Activated CD4-positive, alpha-beta T cell treated with anti-CD3 and anti-CD28 coated beads for 36 hours (primary cell): ENCODE measurements at regions not wholly inside any gene's neighbourhood (a gene's known extent, or its start where the extent isn't known, plus 50 kb on each side); places are given as distances from the start of the nearest gene placed in this dataset.

Experiments
- ATAC-seq: fragments of 200-7000 bp; cut with Tn5 transposase; one replicate; pipeline ENCODE4 v1.10.0; 2021; ENCODE audit warnings: mild to moderate bottlenecking, moderate library complexity
- CTCF ChIA-PET: fragments of 350-600 bp; sonication (Branson Sonifier 250); formaldehyde crosslinking; loops from one replicate; lab custom pipeline; 2021; ENCODE audit warnings: antibody characterized with exemption; lab: Charles Lee
- POLR2A ChIA-PET: fragments of 350-600 bp; sonication (Branson Sonifier 250); formaldehyde crosslinking; loops from one replicate; lab custom pipeline; 2021; ENCODE audit warnings: antibody characterized with exemption, inconsistent platforms; lab: Charles Lee
- DNase-seq: peaks from one replicate; pipeline ENCODE4 v3.0.0-alpha.2; 2020
- H3K27ac Mint-ChIP-seq: one replicate; pipeline ENCODE4 v1.8.0; 2021; ENCODE audit warnings: mixed read lengths
- H3K27me3 Mint-ChIP-seq: one replicate; pipeline ENCODE4 v1.8.0; 2021; ENCODE audit warnings: mixed read lengths
- H3K36me3 Mint-ChIP-seq: one replicate; pipeline ENCODE4 v1.8.0; 2021; ENCODE audit warnings: low read depth, mixed read lengths
- H3K4me1 Mint-ChIP-seq: one replicate; pipeline ENCODE4 v1.8.0; 2021; ENCODE audit warnings: mixed read lengths
- H3K4me3 Mint-ChIP-seq: one replicate; pipeline ENCODE4 v1.8.0; 2021; ENCODE audit warnings: mild to moderate bottlenecking, moderate library complexity, mixed read lengths
- H3K9me3 Mint-ChIP-seq: one replicate; pipeline ENCODE4 v1.8.0; 2021; ENCODE audit warnings: low read depth, mixed read lengths
- intact Hi-C, 2 experiments: fragments of 100-400 bp; cut with DNase I in 1 of 2; cut with micrococcal nuclease in 1 of 2; formaldehyde crosslinking; loops; one replicate each; pipeline versions ENCODE4 v1.14.2 to v1.15.1; 2022 to 2024; cut with DNase I, micrococcal nuclease

DNA sequence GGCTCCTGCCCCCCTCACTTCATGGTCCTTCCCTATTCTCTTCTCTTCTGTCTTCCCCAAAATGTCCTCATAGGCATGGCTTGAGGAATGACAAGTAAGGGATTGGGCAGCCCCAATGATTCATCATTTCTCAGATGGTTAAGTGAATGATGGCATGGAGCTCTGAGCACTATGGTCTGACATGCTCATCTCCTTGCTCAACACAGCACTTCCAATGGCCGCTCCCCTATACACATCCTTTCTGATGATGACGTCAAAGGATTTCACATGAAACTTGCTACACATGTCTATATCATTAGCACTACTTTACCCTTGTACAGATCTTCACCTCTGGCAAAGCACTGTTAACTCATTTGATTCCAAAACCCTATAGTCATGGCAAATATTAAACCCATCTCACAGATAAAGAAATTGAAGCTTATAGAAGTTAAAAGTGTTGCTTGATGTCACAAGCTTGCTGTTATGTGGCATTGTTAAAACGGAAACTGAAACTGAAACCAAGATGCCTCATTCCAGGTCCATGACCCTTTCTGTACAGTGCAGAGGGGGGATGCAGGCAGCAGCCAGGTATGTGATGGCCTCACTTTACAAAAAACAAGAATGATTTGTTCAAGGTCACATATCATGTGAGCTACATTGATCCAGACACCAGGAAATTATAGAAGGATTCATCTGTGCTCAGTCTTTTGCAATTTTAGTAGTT is 90.0 kb upstream of the PLXNA4 start:
- ChIA-PET POLR2A (interaction anchor here (2.2 kb wide), 1 partner anchor 9 kb away, joined by 6 read pairs; no protein-coding TSS in a partner anchor), CTCF (interaction anchor here (0.6 to 2.5 kb wide), 4 partner anchors 8 to 924 kb away, joined by 3 to 15 read pairs (median 9); no protein-coding TSS in a partner anchor)
- Mint-ChIP-seq H3K36me3 (peaks cover 2% of the 10 kb centered on the region), H3K27ac (peak overlapping the region; percentile 74), H3K4me1 (peaks cover 12% of the 10 kb centered on the region), H3K4me3 (no peak overlapping the region), H3K9me3 (peaks cover 4% of the 10 kb centered on the region), H3K27me3 (no peaks in the 10 kb centered on the region)
- ATAC-seq: peak; percentile 92
- peak; percentile 43 for DNase-seq
- intact Hi-C loops: loop anchor here in 1 of 2 experiments (1.0 kb wide), 1 partner anchor 11 kb away; no protein-coding TSS in a partner anchor

DNA sequence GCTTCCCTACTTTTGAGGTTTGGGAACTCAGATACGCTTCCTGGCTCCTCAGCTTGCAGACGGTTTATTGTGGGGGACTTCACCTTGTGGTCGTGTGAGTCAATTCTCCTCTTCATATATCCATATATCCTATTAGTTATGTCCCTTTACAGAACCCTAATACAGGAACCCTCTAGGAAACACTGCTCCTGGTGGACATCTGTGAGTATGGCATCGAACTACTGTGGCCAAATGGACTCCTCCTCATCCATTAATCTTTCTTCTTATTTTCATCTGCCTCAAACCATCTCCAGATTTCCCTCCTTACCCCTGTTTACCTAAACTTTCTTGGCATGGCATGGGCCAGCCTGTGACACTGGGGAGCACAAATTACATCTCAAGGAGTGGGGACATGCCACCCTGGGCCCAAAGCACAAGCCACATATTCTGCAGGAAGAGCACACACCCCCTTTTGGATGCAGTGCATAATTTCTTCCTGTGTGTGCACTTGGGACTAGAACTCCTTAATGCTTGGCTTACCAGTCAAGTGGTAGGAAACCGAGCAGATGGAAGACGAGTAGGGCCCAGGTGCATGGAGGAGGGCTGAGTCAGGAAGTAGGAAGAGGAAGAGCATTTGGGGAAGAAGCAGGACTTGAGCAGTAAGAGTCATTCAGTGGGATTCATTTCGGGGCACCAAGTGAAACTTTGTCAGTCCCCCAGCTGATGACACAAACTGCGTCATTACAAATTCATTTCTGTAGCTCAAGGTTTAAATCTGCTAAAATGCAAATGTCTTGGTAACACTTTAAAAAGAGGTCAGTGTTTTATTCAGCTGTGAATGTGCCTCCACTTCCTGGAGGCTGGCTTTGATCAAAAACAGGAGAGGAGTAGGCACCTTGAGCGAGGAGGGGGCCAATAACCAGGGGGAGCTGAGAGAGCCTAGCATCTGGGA is 80.8 kb upstream of the PLXNA4 start:
- peaks cover 50% of the 10 kb centered on the region for H3K4me1 Mint-ChIP-seq
- ChIA-PET POLR2A (interaction anchor here (2.4 kb wide), 1 partner anchor 9 kb away, joined by 6 read pairs; no protein-coding TSS in a partner anchor), CTCF (interaction anchor here (0.7 to 2.5 kb wide), 4 partner anchors 10 to 472 kb away, joined by 3 to 15 read pairs (median 3); no protein-coding TSS in a partner anchor)
- no peak overlapping the region for H3K4me3 Mint-ChIP-seq
- peaks cover 15% of the 10 kb centered on the region for H3K9me3 Mint-ChIP-seq
- peaks cover 2% of the 10 kb centered on the region for H3K36me3 Mint-ChIP-seq
- no peaks in the 10 kb centered on the region for H3K27me3 Mint-ChIP-seq
- DNase-seq (peak; percentile 29), ATAC-seq (peak; percentile 28)
- intact Hi-C loops: loop anchor here (5.0 kb wide), 2 partner anchors 115 to 425 kb away; partner anchors contain the start of gene CHCHD3 (in 1 of the 2)
- peak overlapping the region; percentile 67 for H3K27ac Mint-ChIP-seq

DNA sequence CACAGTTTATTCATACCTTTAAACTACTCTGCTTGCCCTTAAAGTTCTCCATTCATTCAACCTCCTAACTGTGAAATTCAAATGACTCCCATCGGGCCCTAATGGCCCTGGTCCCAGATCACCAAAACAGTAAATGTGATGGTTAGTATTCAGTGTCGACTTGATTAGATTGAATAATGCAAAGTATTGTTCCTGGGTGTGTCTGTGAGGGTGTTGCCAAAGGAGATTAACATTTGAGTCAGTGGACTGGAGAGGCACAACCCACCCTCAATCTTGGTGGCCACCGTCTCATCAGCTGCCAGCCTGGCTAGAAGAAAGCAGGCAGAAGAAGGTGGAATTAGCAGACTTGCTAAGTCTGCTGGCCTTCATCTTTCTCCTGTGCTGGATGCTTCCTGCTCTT is 80.1 kb upstream of the PLXNA4 start:
- ATAC-seq: no peak
- H3K36me3 Mint-ChIP-seq: peaks cover 2% of the 10 kb centered on the region
- CTCF ChIA-PET: interaction anchor here (0.7 to 0.9 kb wide), 3 partner anchors 71 to 473 kb away, joined by 3 read pairs; no protein-coding TSS in a partner anchor
- peaks cover 50% of the 10 kb centered on the region for H3K4me1 Mint-ChIP-seq
- intact Hi-C loops: loop anchor here (5.0 kb wide), 2 partner anchors 116 to 426 kb away; partner anchors contain the start of gene CHCHD3 (in 1 of the 2)
- no peaks in the 10 kb centered on the region for H3K27me3 Mint-ChIP-seq
- peaks cover 17% of the 10 kb centered on the region for H3K9me3 Mint-ChIP-seq
- no peak overlapping the region for H3K4me3 Mint-ChIP-seq
- no peak overlapping the region for H3K27ac Mint-ChIP-seq
- POLR2A ChIA-PET: interaction anchor here (2.4 kb wide), 1 partner anchor 10 kb away, joined by 6 read pairs; no protein-coding TSS in a partner anchor
- DNase-seq: no peak

DNA sequence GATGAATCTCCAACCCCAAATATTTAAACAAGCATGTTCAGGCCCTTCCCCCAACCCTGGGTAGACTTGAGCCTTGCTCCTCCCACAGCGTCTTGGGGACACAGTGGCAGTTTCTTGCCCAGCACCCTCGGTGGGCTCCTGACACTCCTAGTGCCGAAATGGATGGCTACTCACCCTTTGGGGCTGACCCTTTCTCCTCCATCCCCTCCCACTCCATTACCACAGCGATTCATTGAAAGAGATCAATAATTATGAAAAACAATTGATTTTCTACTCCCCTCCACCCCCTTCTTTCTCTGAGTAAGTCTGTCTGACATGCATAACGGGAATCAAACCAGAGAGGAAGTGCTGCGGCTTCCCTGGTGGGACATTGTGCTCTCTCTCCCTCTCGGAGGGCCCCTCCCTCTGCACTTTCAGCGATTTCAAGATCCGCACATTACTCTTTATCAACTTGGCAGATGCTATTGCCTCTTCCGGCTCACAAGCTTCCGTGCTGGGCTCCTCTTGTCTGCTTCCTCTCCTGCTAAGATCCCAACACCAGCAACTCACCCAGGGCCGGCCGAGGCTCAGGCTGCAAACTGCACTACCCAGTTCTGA is 79.0 kb upstream of the PLXNA4 start:
- Mint-ChIP-seq H3K27me3 (no peaks in the 10 kb centered on the region), H3K27ac (peak overlapping the region; percentile 89), H3K4me1 (peaks cover 48% of the 10 kb centered on the region), H3K9me3 (peaks cover 17% of the 10 kb centered on the region), H3K36me3 (peaks cover 2% of the 10 kb centered on the region), H3K4me3 (peak overlapping the region; percentile 51)
- ChIA-PET POLR2A (no interaction called here), CTCF (interaction anchor here (0.9 to 2.5 kb wide), 4 partner anchors 11 to 75 kb away, joined by 3 to 14 read pairs (median 4); no protein-coding TSS in a partner anchor)
- peak; percentile 81 for DNase-seq
- intact Hi-C loops: loop anchor here (1.0 to 5.0 kb wide), 3 partner anchors 11 to 427 kb away; partner anchors contain the start of gene CHCHD3 (in 1 of the 2)
- peak; percentile 76 for ATAC-seq

DNA sequence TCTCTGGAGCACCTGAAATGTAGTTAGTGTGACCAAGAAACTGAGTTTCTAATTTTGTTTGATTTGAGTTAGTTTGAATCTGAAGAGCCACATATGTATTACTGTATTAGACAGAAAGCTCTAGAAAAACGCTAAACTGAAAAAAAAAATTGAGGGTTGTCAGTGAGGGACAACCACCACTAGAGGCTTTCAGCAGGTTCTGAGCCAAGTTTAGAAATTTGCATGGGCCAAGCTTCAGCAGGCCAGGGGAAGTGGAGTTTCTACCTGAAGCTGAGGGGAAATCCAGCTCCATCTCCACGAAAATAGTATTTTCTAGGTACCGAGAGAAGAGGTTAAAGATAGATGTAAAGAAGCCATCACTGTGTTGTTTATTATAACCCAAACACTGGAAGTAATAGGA is 77.9 kb upstream of the PLXNA4 start:
- intact Hi-C loops: loop anchor here in 1 of 2 experiments (5.0 kb wide), 1 partner anchor 428 kb away; the partner anchor contains the start of gene CHCHD3
- peaks cover 17% of the 10 kb centered on the region for H3K9me3 Mint-ChIP-seq
- ATAC-seq (peak; percentile 28), DNase-seq (peak; percentile 31)
- peak overlapping the region; percentile 39 for H3K27ac Mint-ChIP-seq
- H3K36me3 Mint-ChIP-seq: peaks cover 2% of the 10 kb centered on the region
- POLR2A ChIA-PET: interaction anchor here (0.6 kb wide), 1 partner anchor 110 kb away, joined by 4 read pairs; no protein-coding TSS in a partner anchor
- no peaks in the 10 kb centered on the region for H3K27me3 Mint-ChIP-seq
- peaks cover 44% of the 10 kb centered on the region for H3K4me1 Mint-ChIP-seq
- CTCF ChIA-PET: interaction anchor here (0.6 to 2.5 kb wide), 5 partner anchors 12 to 369 kb away, joined by 3 to 14 read pairs (median 3); no protein-coding TSS in a partner anchor
- no peak overlapping the region for H3K4me3 Mint-ChIP-seq

DNA sequence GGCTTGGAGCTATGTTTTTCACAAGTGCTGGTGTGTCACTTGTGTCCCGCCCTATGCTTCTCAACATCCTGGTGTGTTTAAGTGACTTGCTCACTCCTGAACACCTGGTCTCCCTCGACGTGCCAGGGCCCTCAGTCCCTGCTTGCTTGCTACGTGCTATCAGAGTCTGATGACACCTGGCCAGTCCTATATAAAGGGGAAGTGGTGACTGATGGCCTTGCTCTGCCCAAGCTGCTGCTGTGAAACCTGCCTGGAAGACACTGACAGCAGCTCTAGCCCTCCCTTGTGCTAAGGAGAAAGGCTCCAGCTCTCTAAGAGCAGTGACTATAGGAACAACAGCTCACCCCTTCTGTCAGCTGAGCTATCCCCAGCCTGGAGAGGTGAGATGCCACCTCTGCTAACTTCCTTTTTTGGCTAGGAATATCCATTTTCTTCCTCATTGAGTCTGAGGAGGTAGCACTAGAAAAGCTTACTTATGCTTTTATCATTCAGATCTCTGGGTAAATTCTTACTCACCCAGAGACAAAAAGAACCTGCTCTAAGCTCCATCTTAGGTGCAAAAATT is 77.2 kb upstream of the PLXNA4 start:
- no peak for DNase-seq
- H3K27me3 Mint-ChIP-seq: no peaks in the 10 kb centered on the region
- intact Hi-C loops: loop anchor here in 1 of 2 experiments (5.0 kb wide), 1 partner anchor 429 kb away; the partner anchor contains the start of gene CHCHD3
- ATAC-seq: no peak
- ChIA-PET POLR2A (no interaction called here), CTCF (interaction anchor here (0.6 to 2.5 kb wide), 5 partner anchors 13 to 1745 kb away, joined by 3 to 14 read pairs (median 3); no protein-coding TSS in a partner anchor)
- H3K4me1 Mint-ChIP-seq: peaks cover 44% of the 10 kb centered on the region
- peaks cover 16% of the 10 kb centered on the region for H3K9me3 Mint-ChIP-seq
- no peak overlapping the region for H3K4me3 Mint-ChIP-seq
- peaks cover 2% of the 10 kb centered on the region for H3K36me3 Mint-ChIP-seq
- no peak overlapping the region for H3K27ac Mint-ChIP-seq

DNA sequence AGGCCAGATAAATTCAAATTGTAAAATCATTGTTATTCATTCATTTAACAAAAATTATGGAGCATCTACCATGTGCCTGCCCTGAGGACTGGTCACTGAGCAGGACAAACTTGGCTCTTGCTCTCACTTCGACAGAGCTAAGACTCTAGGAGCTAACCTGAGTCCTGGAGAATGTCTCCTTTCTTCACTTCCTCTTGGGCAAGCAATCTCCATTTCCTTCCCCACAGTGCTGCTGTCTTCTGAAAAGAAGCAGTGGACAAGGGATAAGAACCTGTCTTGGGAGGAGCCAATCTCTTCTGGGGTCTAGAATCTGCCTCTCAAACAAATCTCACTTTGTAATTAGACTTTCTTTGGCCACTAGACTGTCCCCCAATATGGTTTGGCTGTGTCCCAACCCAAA is 76.2 kb upstream of the PLXNA4 start:
- DNase-seq (no peak), ATAC-seq (no peak)
- Mint-ChIP-seq H3K27ac (no peak overlapping the region), H3K9me3 (peaks cover 9% of the 10 kb centered on the region), H3K27me3 (no peaks in the 10 kb centered on the region), H3K4me3 (no peak overlapping the region), H3K36me3 (peaks cover 2% of the 10 kb centered on the region), H3K4me1 (peaks cover 35% of the 10 kb centered on the region)
- CTCF ChIA-PET: interaction anchor here (0.6 to 2.5 kb wide), 2 partner anchors 14 to 429 kb away, joined by 3 to 14 read pairs; partner anchors contain the start of gene CHCHD3
- POLR2A ChIA-PET: no interaction called here
- intact Hi-C loops: loop anchor here in 1 of 2 experiments (5.0 kb wide), 1 partner anchor 430 kb away; the partner anchor contains the start of gene CHCHD3

DNA sequence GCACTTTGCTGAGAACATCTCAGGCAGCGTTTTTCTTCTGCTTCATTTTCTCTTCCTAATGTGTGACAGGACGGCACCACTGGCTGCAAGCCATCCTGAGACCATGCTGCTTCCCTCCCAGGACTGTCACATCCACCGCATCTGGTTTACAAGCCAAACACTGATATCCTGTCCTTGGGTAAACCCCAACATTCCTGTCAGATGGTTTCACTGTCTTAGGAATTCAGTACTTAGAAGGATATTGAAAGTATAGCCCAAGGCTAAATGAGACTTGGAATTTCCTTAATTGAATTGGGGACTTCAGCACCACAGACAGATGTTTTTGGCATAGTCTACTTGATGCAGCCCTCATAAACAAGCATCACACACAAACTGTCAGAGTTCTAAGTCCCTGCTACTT is 74.2 kb upstream of the PLXNA4 start:
- POLR2A ChIA-PET: no interaction called here
- Mint-ChIP-seq H3K9me3 (peaks cover 5% of the 10 kb centered on the region), H3K4me1 (peaks cover 15% of the 10 kb centered on the region), H3K36me3 (peaks cover 2% of the 10 kb centered on the region), H3K27me3 (no peaks in the 10 kb centered on the region), H3K27ac (no peak overlapping the region), H3K4me3 (no peak overlapping the region)
- ATAC-seq (no peak), DNase-seq (no peak)
- intact Hi-C loops: loop anchor here in 1 of 2 experiments (5.0 kb wide), 1 partner anchor 432 kb away; the partner anchor contains the start of gene CHCHD3
- CTCF ChIA-PET: no interaction called here

DNA sequence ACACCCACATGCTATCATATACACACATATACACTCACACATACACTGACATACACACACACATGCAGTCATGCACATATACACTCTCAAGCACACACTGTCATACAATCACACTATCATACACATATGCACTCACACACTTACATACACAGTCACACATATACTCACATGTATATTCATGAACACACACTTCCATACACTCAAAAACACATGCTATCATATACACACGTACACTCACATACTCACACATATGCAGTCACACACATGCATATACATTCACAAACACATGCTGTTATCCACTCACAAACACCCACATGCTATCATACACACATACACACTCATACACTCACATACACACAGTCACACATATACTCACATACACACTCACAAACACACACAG is 71.0 kb upstream of the PLXNA4 start:
- no peak for ATAC-seq
- H3K4me3 Mint-ChIP-seq: no peak overlapping the region
- ChIA-PET CTCF (no interaction called here), POLR2A (no interaction called here)
- no peak overlapping the region for H3K27ac Mint-ChIP-seq
- peaks cover 2% of the 10 kb centered on the region for H3K9me3 Mint-ChIP-seq
- DNase-seq: no peak
- H3K4me1 Mint-ChIP-seq: no peaks in the 10 kb centered on the region
- H3K27me3 Mint-ChIP-seq: no peaks in the 10 kb centered on the region
- intact Hi-C loops: no loop called here
- no peaks in the 10 kb centered on the region for H3K36me3 Mint-ChIP-seq

DNA sequence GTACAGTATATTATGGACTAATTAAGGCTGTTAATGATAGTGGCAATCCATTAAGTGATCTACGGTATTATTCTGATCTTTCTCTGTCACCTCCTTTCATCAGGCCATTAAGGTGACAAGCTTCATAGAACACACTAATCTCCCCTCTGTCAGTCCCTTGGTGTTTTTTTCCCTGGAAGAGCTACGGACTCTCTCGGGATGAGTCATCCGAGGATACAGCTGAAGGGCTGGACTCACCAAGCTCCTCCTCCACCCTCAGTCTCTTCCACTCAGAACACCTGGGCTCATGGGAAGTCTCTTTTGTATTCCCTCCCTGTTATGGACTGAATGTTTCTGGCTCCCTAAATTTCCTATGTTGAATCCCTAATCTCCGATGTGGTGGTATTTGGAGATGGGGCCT is 69.8 kb upstream of the PLXNA4 start:
- Mint-ChIP-seq H3K4me1 (no peaks in the 10 kb centered on the region), H3K27ac (no peak overlapping the region), H3K27me3 (no peaks in the 10 kb centered on the region), H3K36me3 (no peaks in the 10 kb centered on the region), H3K9me3 (no peaks in the 10 kb centered on the region), H3K4me3 (no peak overlapping the region)
- no peak for ATAC-seq
- POLR2A ChIA-PET: no interaction called here
- CTCF ChIA-PET: no interaction called here
- no peak for DNase-seq
- intact Hi-C loops: no loop called here
